ENCODE measurements at regions not wholly inside any gene's neighbourhood (a gene's known extent, or its start where the extent isn't known, plus 50 kb on each side); places are given as distances from the start of the nearest gene placed in this dataset.

- Histone ChIP-seq H3K27ac (peak overlapping the region in 2 of 4 donors; percentile 54 to 66), H3K36me3 (no peaks in the 10 kb centered on the region), H3K27me3 (no peaks in the 10 kb centered on the region), H3K4me3 (peak overlapping the region in 1 of 4 donors; percentile 18), H3K9me3 (no peaks in the 10 kb centered on the region), H3K4me1 (no peaks in the 10 kb centered on the region)
- DNase-seq = peak in 3 of 6 donors; percentile 18 to 38 (median 30)
- TF ChIP-seq, protein P1, sequence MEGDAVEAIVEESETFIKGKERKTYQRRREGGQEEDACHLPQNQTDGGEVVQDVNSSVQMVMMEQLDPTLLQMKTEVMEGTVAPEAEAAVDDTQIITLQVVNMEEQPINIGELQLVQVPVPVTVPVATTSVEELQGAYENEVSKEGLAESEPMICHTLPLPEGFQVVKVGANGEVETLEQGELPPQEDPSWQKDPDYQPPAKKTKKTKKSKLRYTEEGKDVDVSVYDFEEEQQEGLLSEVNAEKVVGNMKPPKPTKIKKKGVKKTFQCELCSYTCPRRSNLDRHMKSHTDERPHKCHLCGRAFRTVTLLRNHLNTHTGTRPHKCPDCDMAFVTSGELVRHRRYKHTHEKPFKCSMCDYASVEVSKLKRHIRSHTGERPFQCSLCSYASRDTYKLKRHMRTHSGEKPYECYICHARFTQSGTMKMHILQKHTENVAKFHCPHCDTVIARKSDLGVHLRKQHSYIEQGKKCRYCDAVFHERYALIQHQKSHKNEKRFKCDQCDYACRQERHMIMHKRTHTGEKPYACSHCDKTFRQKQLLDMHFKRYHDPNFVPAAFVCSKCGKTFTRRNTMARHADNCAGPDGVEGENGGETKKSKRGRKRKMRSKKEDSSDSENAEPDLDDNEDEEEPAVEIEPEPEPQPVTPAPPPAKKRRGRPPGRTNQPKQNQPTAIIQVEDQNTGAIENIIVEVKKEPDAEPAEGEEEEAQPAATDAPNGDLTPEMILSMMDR (IDR thresholded peaks at IDR 0.05) = no peak
- no peak for FAIRE-seq
- 72 to 80% methylated on average over 8 of the region's 8 CpGs for WGBS, 2 donors
- intact Hi-C loops (cut with DNase I) = no loop called here
- peak; percentile 42 to 72 (median 65) for ATAC-seq
Observed at GRCh38 chr10:112899391-112900065, 50.5 kb upstream of the TCF7L2 start.
